Effector CD4-positive, alpha-beta T cell (primary cell): ENCODE measurements at regions not wholly inside any gene's neighbourhood (a gene's known extent, or its start where the extent isn't known, plus 50 kb on each side); places are given as distances from the start of the nearest gene placed in this dataset.

Experiments used
- DNase-seq: peaks from one replicate; pipeline ENCODE4 v3.0.0-alpha.2; 2020

GRCh38 chr6:131510591-131510990 is 62.4 kb upstream of the ARG1 start:
- no peak for DNase-seq

- peak; percentile 16 for DNase-seq
These were observed 53.2 kb upstream of the ARG1 start for GRCh38 chr6:131519670-131520436.
